ENCODE measurements at regions not wholly inside any gene's neighbourhood (a gene's known extent, or its start where the extent isn't known, plus 50 kb on each side); places are given as distances from the start of the nearest gene placed in this dataset.
"Not testable (repeated sequence)": the region's sequence is repeated elsewhere in the genome, so short reads cannot be mapped to it uniquely, and the experiment has no call there.

DNA sequence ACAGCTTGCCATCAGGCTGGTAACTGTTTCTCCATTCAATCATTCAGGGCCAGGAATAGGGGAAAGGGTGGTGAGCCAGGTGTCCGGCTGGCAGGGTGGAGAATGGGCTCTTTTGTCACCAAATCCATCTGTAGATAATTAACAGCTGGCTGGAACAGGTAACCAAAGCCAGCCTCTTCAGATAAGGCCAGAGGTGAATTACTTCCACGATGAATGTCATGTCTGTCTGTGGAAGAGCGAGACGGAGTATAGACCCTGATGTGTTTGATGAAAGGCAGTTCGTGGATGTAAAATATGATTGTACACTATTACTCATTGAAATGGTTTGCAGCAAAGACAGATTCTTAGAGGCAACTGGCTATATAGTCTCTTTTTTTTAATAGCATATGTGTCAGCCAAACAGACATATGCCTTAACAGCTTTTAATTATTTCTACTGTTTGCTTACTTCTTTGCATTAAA is 149.8 kb downstream of the KLF6 start:
- TF ChIP-seq, protein P1, sequence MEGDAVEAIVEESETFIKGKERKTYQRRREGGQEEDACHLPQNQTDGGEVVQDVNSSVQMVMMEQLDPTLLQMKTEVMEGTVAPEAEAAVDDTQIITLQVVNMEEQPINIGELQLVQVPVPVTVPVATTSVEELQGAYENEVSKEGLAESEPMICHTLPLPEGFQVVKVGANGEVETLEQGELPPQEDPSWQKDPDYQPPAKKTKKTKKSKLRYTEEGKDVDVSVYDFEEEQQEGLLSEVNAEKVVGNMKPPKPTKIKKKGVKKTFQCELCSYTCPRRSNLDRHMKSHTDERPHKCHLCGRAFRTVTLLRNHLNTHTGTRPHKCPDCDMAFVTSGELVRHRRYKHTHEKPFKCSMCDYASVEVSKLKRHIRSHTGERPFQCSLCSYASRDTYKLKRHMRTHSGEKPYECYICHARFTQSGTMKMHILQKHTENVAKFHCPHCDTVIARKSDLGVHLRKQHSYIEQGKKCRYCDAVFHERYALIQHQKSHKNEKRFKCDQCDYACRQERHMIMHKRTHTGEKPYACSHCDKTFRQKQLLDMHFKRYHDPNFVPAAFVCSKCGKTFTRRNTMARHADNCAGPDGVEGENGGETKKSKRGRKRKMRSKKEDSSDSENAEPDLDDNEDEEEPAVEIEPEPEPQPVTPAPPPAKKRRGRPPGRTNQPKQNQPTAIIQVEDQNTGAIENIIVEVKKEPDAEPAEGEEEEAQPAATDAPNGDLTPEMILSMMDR (IDR thresholded peaks at IDR 0.05; ENCODE audit: insufficient read depth, low read depth, low read length, missing control alignments) = no peak
- no peak for DNase-seq (ENCODE audit: low read depth)
- no peak overlapping the region for H3K4me3 ChIP-seq (ENCODE audit: low read depth, low read length)

DNA sequence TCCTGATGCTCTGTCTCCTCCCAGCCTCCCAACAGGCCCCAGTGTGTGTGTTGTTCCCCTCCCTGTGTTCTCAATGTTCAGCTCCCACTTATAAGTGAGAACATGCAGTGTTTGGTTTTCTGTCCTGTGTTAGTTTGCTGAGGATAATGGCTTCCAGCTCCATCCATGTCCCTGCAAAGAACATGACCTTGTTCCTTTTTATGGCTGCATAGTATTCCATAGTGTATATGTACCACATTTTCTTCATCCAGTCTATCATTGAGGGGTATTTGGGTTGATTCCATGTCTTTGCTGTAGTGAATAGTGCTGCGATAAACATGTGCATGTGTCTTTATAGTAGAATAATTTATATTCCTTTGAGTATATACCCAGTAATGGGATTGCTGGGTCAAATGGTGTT is 150.4 kb downstream of the KLF6 start:
- H3K4me3 ChIP-seq (ENCODE audit: low read depth, low read length); DNase-seq (ENCODE audit: low read depth): not testable (repeated sequence)

DNA sequence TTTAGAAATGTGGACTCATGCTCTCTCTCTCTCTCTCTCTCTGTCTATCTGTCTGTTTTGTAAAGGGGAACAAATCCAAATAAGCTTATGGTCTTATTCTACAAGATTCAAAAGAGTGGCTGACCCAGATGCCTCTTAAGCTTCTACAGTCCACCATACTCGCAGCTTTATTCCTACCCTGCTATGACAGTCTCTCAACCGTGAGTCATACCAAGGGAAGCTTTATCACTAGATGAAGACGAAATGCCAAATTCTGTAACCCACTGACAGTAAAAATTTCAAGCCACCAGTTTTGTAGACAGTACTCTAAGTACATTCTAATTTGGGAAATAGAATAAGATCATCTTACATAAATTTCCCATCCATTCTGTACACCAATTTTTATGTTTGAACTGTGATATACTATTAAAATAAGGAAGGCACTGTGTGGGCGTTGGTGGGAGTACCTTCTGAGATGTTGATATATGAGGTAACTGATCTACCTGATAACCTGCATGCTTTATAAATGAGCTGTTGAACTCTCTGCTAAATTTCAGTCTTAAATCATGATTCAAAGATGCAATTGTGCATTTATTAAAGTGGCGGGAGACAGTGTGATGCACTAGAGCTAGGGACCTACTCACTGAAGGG is 153.2 kb downstream of the KLF6 start:
- DNase-seq (ENCODE audit: low read depth) = no peak
- TF ChIP-seq, protein P1 (IDR thresholded peaks at IDR 0.05; ENCODE audit: insufficient read depth, low read depth, low read length, missing control alignments) = no peak
- no peak overlapping the region for H3K4me3 ChIP-seq (ENCODE audit: low read depth, low read length)

DNA sequence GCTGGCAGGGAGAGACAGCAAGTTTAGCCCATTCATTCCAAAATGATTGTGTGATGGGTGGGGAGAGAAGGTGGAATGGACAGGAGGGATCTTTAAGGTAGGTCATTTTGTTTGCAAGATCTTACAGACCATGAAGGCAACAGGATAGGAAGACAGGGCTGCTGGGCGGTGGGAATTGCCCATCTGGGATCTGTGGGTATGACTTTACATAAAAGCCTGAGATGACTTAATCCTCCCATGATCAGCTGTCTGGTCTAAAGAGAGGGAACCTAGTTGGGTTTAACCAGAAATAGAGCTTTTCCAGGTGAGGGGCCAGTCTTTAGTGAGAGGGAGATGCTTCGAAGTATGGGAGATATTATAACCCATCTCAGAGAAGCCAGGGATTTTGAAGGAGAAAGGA is 153.7 kb downstream of the KLF6 start:
- TF ChIP-seq, protein P1 (IDR thresholded peaks at IDR 0.05; ENCODE audit: insufficient read depth, low read depth, low read length, missing control alignments) = no peak
- DNase-seq (ENCODE audit: low read depth) = no peak
- no peak overlapping the region for H3K4me3 ChIP-seq (ENCODE audit: low read depth, low read length)

DNA sequence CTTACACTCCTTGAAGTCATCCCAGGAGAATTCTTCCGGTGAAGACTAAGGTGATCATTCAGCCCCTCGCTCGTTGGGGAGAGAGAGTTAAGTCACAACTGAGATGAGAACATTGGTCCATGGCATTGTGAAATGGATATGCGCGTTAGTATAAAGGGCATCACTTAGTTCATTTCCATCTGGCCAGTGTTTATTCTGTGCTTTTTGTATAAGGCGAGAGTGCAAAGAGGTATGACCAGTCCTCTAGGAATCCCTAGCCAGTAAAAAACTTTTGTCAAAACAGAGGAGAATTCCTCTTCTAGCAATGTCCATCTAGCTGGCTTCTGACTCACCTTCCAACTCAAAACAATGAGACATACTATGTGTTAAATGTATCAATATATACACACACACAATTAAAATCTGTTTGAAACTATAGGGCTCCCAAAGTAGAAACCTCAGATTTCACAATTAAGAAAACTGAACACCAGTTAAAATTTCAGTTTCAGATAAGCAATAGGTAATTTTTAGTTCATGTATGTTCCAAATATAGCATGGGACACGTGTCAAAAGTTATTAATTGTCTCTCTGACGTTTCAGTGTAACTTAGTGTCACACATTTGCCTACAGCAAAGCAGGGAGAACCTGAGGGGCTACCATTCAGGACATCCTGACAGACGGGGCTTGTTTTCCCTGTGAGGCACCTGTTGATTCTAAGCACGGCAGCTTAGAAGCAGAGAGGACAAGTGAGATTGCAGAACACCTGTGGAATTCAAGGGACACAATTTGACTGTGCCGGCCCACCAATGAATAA is 158.9 kb downstream of the KLF6 start:
- DNase-seq (ENCODE audit: low read depth) = peak; percentile 67
- TF ChIP-seq, protein P1 (IDR thresholded peaks at IDR 0.05; ENCODE audit: insufficient read depth, low read depth, low read length, missing control alignments) = no peak
- no peak overlapping the region for H3K4me3 ChIP-seq (ENCODE audit: low read depth, low read length)

DNA sequence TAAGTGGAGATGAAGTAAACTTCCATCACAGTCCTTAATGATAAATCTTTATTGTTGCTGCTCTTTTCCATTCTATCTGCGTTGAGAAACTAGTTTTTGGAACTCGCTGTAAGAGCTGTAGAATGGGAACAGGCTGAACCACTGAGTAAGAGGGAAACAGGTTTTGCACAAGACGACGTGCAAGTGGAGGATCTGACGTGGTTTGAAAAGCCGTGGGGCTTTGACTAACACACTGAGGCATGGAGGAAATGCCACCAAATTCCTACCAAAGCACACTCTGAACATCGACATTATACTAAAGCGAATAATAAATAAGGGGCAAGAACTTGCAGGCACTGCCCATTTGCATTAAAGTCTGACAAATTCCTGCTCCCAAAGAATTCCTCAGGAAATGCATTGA is 160.6 kb downstream of the KLF6 start:
- TF ChIP-seq, protein P1 (IDR thresholded peaks at IDR 0.05; ENCODE audit: insufficient read depth, low read depth, low read length, missing control alignments) = no peak
- no peak overlapping the region for H3K4me3 ChIP-seq (ENCODE audit: low read depth, low read length)
- no peak for DNase-seq (ENCODE audit: low read depth)

DNA sequence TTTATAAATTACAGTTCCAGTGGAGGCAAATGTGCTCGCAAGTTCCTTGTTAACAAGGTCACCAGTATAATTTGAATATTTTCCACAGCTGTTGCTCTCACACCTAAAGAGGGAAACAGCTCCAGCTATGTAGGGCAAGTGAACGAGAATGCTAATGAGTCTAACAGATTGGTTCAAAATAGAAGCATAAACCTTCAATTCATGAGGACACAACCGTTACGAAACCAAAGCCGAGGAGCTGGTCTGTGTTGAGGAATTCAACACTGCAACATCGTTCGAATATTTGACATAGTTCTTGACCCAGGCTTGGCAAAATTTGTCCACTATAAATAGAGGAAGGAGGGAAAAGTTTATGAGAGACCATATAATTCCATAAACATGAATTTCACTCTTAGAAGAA is 161.3 kb downstream of the KLF6 start:
- TF ChIP-seq, protein P1 (IDR thresholded peaks at IDR 0.05; ENCODE audit: insufficient read depth, low read depth, low read length, missing control alignments) = no peak
- DNase-seq (ENCODE audit: low read depth) = peak; percentile 57
- no peak overlapping the region for H3K4me3 ChIP-seq (ENCODE audit: low read depth, low read length)
